Spleen (tissue), 11 donors: ENCODE measurements at regions not wholly inside any gene's neighbourhood (a gene's known extent, or its start where the extent isn't known, plus 50 kb on each side); places are given as distances from the start of the nearest gene placed in this dataset.
"Not testable (repeated sequence)": the region's sequence is repeated elsewhere in the genome, so short reads cannot be mapped to it uniquely, and the experiment has no call there.

Source experiments
- DNase-seq: peaks from one replicate; pipeline ENCODE4 v3.0.0-alpha.2; 2020
- H3K27ac ChIP-seq, 8 donors: fragments of 200-600 bp; sonication (generic) in 7 of 8; 1 replicate in 4 of 8; 2 replicates in 4 of 8; pipeline versions ENCODE4 v1.5.0 to v1.8.0; 2016 to 2021; ENCODE audit warnings: inconsistent platforms in 4 of 8, mild to moderate bottlenecking in 4 of 8, moderate library complexity in 1 of 8
- H3K27me3 ChIP-seq, 7 donors: fragments of 200-600 bp; sonication (generic) in 6 of 7; replicated peaks in 1 of 7; 1 replicate in 4 of 7; 2 replicates in 3 of 7; pipeline versions ENCODE4 v1.5.0 to v1.8.0; 2016 to 2021; ENCODE audit warnings: inconsistent platforms in 3 of 7, mild to moderate bottlenecking in 1 of 7
- H3K36me3 ChIP-seq, 6 donors: fragments of 200-600 bp; sonication (generic) in 5 of 6; 1 replicate in 4 of 6; 2 replicates in 2 of 6; pipeline versions ENCODE4 v1.5.0 to v1.8.0; 2016 to 2021; ENCODE audit warnings: inconsistent platforms in 2 of 6
- H3K4me1 ChIP-seq, 6 donors: fragments of 200-600 bp; sonication (generic) in 5 of 6; 1 replicate in 3 of 6; 2 replicates in 3 of 6; pipeline versions ENCODE4 v1.5.0 to v1.8.0; 2016 to 2021; ENCODE audit warnings: inconsistent platforms in 3 of 6
- H3K4me3 ChIP-seq, 8 donors: fragments of 200-600 bp; sonication (generic) in 7 of 8; 1 replicate in 4 of 8; 2 replicates in 4 of 8; pipeline versions ENCODE4 v1.5.0 to v1.8.0; 2016 to 2021; ENCODE audit warnings: inconsistent platforms in 4 of 8, mild to moderate bottlenecking in 4 of 8, moderate library complexity in 2 of 8
- H3K9me3 ChIP-seq, 8 donors: fragments of 200-600 bp; sonication (generic) in 7 of 8; 1 replicate in 4 of 8; 2 replicates in 4 of 8; pipeline versions ENCODE4 v1.5.0 to v1.8.0; 2016 to 2021; ENCODE audit warnings: inconsistent platforms in 4 of 8
- POLR2A ChIP-seq, 3 donors: fragments of 450-650 bp; IDR thresholded peaks; one replicate each; pipeline ENCODE4 v1.5.1; 2017; ENCODE audit warnings: antibody characterized with exemption in 3 of 3, mild to moderate bottlenecking in 1 of 3
- POLR2AphosphoS5 ChIP-seq, 3 donors: sonication (generic); formaldehyde crosslinking; IDR thresholded peaks; one replicate each; pipeline ENCODE4 v1.5.1; 2017; ENCODE audit warnings: antibody characterized with exemption in 3 of 3
- WGBS, 5 donors: extraction: QIAGEN DNeasy Blood & Tissue Kit in 3 of 5; methylation state at CpG; one replicate each; pipeline versions ENCODE4 v1.1.5 to v1.1.7; 2013 to 2018; 5-methylcytosine and 5-hydroxymethylcytosine counted together
- intact Hi-C: fragments of 100-400 bp; cut with DNase I; formaldehyde crosslinking; loops from one replicate; pipeline ENCODE4 v1.15.0; 2023; ENCODE audit warnings: low total_unique reads
- TF ChIP-seq, protein P1 (sequence below), 11 experiments: fragments of 200-600 bp in 7 of 11; fragments of 450-650 bp in 4 of 11; sonication (generic) in 4 of 11; IDR thresholded peaks in 8 of 11; conservative IDR thresholded peaks in 3 of 11; 1 replicate in 7 of 11; 2 replicates in 4 of 11; pipeline versions ENCODE4 v1.4.0 to v1.8.0; 2016 to 2021; ENCODE audit warnings: antibody characterized with exemption in 11 of 11, inconsistent platforms in 4 of 11, mild to moderate bottlenecking in 1 of 11
- donor health status: healthy with polysubstance abuse.
- donor health status: DM: no; HTN: no; CAD: no; lungs with moderate emphysema.
- donor health status: DM: no; HTN: no; CAD: no.
- donor health status: Bipolar disorder and iron deficiency.
- donor health status: healthy.
- donor health status: DM: no; HTN: no; CAD: no.
- donor health status: DM: yes; HTN: yes; CAD: no.

DNA sequence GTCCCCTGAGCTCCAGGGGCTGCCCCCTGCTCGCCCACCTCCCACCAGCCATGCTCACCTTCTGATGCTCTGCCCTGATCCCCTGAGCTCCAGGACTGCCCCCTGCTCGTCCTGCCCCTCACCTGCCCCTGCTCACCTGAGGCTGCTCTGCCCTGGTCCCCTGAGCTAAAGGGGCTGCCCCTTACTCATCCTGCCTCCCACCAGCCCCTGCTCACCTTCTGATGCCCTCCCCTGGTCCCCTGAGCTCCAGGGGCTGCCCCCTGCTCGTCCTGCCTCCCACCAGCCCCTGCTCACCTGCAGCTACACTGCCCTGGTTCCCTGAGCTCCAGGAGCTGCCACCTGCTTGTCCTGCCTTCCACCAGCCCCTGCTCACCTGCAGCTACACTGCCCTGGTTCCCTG lies 247.2 kb downstream of the TMEM121 start:
- TF ChIP-seq POLR2AphosphoS5 (IDR thresholded peaks at IDR 0.05), result no peak
- no peak for TF ChIP-seq POLR2A (IDR thresholded peaks at IDR 0.05)
- TF ChIP-seq, protein P1, sequence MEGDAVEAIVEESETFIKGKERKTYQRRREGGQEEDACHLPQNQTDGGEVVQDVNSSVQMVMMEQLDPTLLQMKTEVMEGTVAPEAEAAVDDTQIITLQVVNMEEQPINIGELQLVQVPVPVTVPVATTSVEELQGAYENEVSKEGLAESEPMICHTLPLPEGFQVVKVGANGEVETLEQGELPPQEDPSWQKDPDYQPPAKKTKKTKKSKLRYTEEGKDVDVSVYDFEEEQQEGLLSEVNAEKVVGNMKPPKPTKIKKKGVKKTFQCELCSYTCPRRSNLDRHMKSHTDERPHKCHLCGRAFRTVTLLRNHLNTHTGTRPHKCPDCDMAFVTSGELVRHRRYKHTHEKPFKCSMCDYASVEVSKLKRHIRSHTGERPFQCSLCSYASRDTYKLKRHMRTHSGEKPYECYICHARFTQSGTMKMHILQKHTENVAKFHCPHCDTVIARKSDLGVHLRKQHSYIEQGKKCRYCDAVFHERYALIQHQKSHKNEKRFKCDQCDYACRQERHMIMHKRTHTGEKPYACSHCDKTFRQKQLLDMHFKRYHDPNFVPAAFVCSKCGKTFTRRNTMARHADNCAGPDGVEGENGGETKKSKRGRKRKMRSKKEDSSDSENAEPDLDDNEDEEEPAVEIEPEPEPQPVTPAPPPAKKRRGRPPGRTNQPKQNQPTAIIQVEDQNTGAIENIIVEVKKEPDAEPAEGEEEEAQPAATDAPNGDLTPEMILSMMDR (IDR thresholded peaks at IDR 0.05 in 8 of 11, conservative IDR thresholded peaks at IDR 0.05 in 3 of 11), result no peak
- intact Hi-C loops, result no loop called here
- Histone ChIP-seq H3K27me3 (no peaks in the 10 kb centered on the region), H3K4me1 (peaks cover 0 to 6% (median 0%) of the 10 kb centered on the region in 6 donors), H3K36me3 (no peaks in the 10 kb centered on the region), H3K27ac (peak overlapping the region in 3 of 8 donors; percentile 28 to 45 (median 36)), H3K9me3 (peaks cover 0 to 15% (median 8%) of the 10 kb centered on the region in 8 donors), H3K4me3 (peak overlapping the region in 4 of 8 donors; percentile 10 to 54 (median 18))
- DNase-seq, result no peak
- 44 to 57% (median 50%) methylated on average over 3 of the region's 3 CpGs for whole genome bisulfite sequencing, 5 donors

DNA sequence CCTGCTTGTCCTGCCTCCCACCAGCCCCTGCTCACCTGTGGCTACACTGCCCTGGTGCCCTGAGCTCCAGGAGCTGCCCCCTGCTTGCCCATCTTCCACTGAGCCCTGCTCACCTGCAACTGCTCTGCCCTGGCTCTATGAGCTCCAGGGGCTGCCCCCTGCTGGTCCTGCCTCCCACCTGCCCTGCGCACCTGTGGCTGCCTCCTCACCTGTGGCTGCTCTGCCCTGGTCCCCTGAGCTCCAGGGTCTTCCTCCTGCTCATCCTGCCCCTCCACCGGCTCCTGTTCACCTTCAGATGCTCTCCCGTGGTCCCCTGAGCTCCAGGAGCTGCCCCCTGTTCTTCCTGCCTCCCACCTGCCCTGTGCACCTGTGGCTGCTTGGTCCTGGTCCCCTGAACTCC lies 247.6 kb downstream of the TMEM121 start:
- 66 to 82% (median 74%) methylated on average over 3 of the region's 3 CpGs for WGBS, 5 donors
- TF ChIP-seq, protein P1 (IDR thresholded peaks at IDR 0.05 in 8 of 11, conservative IDR thresholded peaks at IDR 0.05 in 3 of 11), result peak in 1 of 11 experiments; percentile 17
- TF ChIP-seq POLR2A (IDR thresholded peaks at IDR 0.05), result no peak
- Histone ChIP-seq H3K9me3 (peaks cover 0 to 20% (median 12%) of the 10 kb centered on the region in 8 donors), H3K36me3 (no peaks in the 10 kb centered on the region), H3K4me3 (peak overlapping the region in 4 of 8 donors; percentile 10 to 54 (median 18)), H3K4me1 (peaks cover 0 to 6% (median 0%) of the 10 kb centered on the region in 6 donors), H3K27me3 (no peaks in the 10 kb centered on the region), H3K27ac (peak overlapping the region in 3 of 8 donors; percentile 28 to 45 (median 36))
- no peak for DNase-seq
- intact Hi-C loops, result no loop called here

DNA sequence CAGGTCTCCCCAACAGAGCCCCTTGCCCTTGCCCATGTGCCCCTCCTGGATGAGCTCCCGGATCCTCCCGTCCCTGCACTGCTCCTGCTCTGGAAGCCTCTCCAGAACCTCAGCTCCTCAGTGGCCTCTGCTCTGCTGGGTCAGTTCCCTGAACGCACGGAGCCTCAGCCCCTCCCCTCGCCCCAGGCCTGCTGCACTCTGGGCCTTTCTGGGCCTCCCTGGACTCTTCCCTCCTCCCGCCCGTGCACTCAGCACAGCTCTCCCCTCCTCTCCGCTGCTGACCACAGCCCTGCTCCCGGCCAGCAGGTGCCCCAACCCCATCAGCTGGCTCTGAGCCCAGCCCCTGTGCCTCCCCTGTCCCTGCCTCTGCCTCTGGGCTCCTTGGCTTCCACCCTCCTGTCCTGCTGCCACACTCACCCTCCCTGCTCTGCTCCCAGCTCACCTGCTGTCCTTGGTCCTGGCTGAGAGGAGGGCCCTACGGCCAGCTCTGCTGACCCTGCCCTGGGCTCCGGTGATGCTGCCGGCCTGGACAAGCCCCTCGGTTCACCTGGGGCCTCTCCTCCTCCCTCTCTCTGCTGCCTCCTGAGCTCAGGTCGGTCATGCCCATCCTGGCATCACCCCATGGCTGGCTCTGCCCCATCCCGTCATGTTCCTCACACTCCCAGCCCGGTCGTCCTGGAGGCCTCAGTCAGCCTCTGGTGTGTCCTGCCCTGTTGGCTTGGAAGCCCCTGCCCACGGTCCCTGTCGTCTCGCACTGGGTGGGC lies 248.4 kb downstream of the TMEM121 start:
- peak overlapping the region in 2 of 8 donors; percentile 16 to 45 for H3K27ac ChIP-seq
- intact Hi-C loops, H3K36me3 ChIP-seq, H3K4me1 ChIP-seq, DNase-seq, H3K27me3 ChIP-seq: not testable (repeated sequence)
- peaks cover 2 to 27% (median 20%) of the 10 kb centered on the region in 8 donors for H3K9me3 ChIP-seq
- WGBS, 5 donors, result 72 to 83% (median 77%) methylated on average over 17 to 20 of the region's 20 CpGs
- peak overlapping the region in 4 of 8 donors; percentile 10 to 54 (median 18) for H3K4me3 ChIP-seq

DNA sequence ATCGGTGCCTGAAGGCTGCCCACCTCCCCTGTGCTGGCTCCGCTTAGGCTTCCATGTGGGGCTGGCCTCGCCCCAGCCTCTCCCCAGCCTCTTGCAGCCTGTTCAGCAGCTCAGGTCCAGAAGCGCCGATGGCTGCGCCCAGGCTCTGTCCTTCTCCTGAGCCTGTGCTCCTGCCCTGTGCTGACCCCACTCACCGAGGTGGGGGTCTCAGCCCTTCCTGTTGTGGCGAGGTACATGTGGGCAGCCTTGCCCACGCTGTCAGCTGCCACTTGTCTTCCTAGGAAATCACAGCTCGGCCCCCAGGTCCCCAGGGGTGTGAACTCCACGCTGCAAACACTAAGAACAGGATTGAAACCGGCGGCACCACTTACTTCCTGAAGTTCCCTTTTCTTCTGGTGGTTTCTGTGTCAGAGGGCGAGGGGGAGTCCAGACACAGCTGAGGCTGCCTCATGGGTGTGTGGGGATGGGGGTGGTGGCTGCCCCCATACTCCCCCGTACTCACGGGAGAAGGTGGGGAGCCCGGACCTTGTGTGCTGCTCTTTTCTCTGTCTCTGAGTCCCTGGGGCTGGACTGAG lies 249.1 kb downstream of the TMEM121 start:
- DNase-seq, result peak; percentile 69
- H3K4me1 ChIP-seq, intact Hi-C loops, H3K36me3 ChIP-seq, H3K27me3 ChIP-seq: not testable (repeated sequence)
- WGBS, 5 donors, result 37 to 49% (median 42%) methylated on average over 9 to 16 of the region's 17 CpGs
- Histone ChIP-seq H3K9me3 (peaks cover 6 to 34% (median 26%) of the 10 kb centered on the region in 8 donors), H3K4me3 (peak overlapping the region in 2 of 8 donors; percentile 23 to 54), H3K27ac (peak overlapping the region in 2 of 8 donors; percentile 28 to 33)

DNA sequence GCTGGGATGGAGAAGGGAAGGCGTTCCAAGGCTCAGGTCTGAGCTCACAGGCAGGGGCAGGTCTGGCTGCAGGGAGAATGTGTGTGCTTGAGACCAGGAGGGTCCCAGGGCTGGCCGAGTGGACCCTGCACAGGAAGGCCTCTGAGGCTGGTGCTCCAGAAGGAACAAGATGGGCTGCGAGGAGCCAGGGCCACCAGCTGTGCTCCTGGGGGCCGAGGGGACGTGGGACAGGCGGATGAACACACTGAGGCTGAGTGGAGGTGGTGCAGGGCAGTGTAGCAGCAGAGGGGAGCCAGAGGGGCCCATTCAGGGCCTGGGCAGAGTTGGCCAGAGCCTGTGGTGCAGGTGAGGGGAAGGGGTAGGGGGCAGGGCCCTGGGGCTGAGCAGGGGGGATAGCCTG lies 249.7 kb downstream of the TMEM121 start:
- peak overlapping the region in 1 of 8 donors; percentile 13 for H3K4me3 ChIP-seq
- intact Hi-C loops, H3K4me1 ChIP-seq, H3K27me3 ChIP-seq, H3K36me3 ChIP-seq, DNase-seq: not testable (repeated sequence)
- peak overlapping the region in 2 of 8 donors; percentile 28 to 33 for H3K27ac ChIP-seq
- peaks cover 6 to 41% (median 33%) of the 10 kb centered on the region in 8 donors for H3K9me3 ChIP-seq
- 75 to 84% (median 76%) methylated on average over 1 to 6 of the region's 6 CpGs for WGBS, 5 donors
